K562 (cell line): ENCODE measurements at regions not wholly inside any gene's neighbourhood (a gene's known extent, or its start where the extent isn't known, plus 50 kb on each side); places are given as distances from the start of the nearest gene placed in this dataset.

Experiments used
- BCL6 ChIP-seq: fragments of 250-450 bp; sonication (Bioruptor Pico); IDR thresholded peaks from 2 replicates; pipeline ENCODE4 v1.4.0; 2020
- E4F1 ChIP-seq: fragments of 250-450 bp; sonication (Bioruptor Pico); IDR thresholded peaks from 2 replicates; pipeline ENCODE4 v1.5.0; 2021; ENCODE audit warnings: mild to moderate bottlenecking, borderline replicate concordance
- GTF2E2 ChIP-seq: fragments of 200-800 bp; sonication (Bioruptor generic); IDR thresholded peaks from 2 replicates; pipeline ENCODE4 v1.6.1; 2016; ENCODE audit warnings: missing genetic modification characterization, missing compliant biosample characterization
- TBL1XR1 ChIP-seq, 2 experiments: IDR thresholded peaks; 2 replicates each; pipeline ENCODE4 v1.6.1; 2012; ENCODE audit warnings: improper control_type of control experiment in 2 of 2, low read length in 2 of 2, mild to moderate bottlenecking in 1 of 2
- ZNF217 ChIP-seq: sonication (generic); formaldehyde crosslinking; IDR thresholded peaks from 2 replicates; pipeline ENCODE4 v1.8.0; 2022; ENCODE audit warnings: mild to moderate bottlenecking, missing genetic modification reagents
- ZNF407 ChIP-seq: fragments of 450-650 bp; IDR thresholded peaks from 2 replicates; pipeline ENCODE4 v1.6.1; 2016; ENCODE audit warnings: low read depth
- TF ChIP-seq, protein P1 (sequence below): IDR thresholded peaks from 2 replicates; pipeline ENCODE4 v1.6.1; 2011; ENCODE audit not compliant: insufficient read length; ENCODE audit errors: extremely low read depth
- TF ChIP-seq, protein P2 (sequence below): fragments of 250-450 bp; sonication (Bioruptor Pico); IDR thresholded peaks from 2 replicates; pipeline ENCODE4 v1.5.0; 2022; ENCODE audit warnings: mild to moderate bottlenecking

DNA sequence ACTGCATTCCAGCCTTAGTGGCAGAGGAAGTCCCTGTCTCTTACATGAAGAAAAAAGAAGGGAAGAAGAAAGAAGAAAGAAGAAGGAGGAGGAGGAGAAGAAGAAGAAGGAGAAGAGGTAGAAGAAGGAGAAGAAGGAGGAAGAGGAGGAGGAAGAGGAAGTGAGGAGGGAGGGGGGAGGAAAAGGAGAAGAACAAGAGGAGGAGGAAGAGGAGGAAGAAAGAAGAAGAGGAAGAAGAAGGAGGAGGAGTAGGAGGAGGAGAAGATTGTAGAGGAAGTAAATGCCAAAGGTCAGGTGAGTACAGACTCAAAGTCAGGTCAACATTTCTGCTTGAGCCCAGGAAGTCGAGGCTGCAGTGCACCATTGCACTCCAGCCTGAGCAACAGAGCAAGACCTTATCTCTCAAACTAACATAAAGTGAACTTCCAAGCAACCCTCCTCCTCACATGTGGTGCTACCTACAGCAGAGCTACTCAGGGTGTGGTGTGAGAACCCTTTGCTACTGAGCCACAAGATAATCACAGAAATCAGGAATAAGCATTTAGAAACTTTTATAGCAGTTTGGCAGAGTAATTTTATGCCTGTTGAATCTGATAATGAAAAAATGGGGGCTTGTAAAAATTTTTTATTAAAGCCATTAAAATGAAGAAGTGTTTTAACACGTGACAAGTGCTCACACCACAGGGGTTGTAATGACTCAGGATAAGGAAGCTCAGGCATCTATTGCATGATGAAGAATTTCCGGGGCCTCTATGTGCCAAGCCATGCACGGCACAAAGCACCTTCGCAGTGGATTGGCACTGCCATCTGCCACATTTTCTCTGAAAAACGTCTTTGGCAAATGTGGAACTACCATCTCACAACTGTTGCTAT, 224.9 kb upstream of the AUTS2 start (continued):
- TF ChIP-seq ZNF407 (no peak), E4F1 (CRISPR knock-in tag) (no peak), ZNF217 (no peak), BCL6 (CRISPR knock-in tag) (no peak), GTF2E2 (tag) (no peak), TBL1XR1 (IDR thresholded peaks at IDR 0.05; ENCODE audit: low read length in 2 of 2) (no peak)
- TF ChIP-seq, protein P1, sequence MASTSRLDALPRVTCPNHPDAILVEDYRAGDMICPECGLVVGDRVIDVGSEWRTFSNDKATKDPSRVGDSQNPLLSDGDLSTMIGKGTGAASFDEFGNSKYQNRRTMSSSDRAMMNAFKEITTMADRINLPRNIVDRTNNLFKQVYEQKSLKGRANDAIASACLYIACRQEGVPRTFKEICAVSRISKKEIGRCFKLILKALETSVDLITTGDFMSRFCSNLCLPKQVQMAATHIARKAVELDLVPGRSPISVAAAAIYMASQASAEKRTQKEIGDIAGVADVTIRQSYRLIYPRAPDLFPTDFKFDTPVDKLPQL, result no peak
- TF ChIP-seq, protein P2, sequence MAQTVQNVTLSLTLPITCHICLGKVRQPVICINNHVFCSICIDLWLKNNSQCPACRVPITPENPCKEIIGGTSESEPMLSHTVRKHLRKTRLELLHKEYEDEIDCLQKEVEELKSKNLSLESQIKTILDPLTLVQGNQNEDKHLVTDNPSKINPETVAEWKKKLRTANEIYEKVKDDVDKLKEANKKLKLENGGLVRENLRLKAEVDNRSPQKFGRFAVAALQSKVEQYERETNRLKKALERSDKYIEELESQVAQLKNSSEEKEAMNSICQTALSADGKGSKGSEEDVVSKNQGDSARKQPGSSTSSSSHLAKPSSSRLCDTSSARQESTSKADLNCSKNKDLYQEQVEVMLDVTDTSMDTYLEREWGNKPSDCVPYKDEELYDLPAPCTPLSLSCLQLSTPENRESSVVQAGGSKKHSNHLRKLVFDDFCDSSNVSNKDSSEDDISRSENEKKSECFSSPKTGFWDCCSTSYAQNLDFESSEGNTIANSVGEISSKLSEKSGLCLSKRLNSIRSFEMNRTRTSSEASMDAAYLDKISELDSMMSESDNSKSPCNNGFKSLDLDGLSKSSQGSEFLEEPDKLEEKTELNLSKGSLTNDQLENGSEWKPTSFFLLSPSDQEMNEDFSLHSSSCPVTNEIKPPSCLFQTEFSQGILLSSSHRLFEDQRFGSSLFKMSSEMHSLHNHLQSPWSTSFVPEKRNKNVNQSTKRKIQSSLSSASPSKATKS (CRISPR knock-in tag), result no peak
